ENCODE measurements at regions not wholly inside any gene's neighbourhood (a gene's known extent, or its start where the extent isn't known, plus 50 kb on each side); places are given as distances from the start of the nearest gene placed in this dataset.

DNA sequence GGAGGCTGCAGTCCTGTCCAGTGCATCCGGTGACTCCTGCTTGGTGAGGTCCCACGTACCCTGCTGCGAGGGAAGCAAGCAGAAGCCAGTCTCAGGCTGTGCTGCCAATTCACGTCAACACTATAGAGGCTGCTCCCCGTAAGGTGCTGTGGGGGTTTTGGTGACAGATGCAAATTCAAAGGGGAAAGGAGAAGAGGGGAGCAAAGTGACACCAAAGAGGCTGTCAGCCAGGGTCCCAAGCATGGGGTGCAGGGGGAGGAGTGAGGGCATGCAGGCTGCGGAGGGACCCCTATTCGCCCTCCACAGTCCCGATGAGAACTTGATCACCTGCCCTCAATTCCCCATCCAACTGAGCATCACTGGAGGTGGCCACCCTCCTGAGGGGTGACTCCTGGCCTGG, 179.4 kb upstream of the HS6ST1 start:
- no peak for DNase-seq

DNA sequence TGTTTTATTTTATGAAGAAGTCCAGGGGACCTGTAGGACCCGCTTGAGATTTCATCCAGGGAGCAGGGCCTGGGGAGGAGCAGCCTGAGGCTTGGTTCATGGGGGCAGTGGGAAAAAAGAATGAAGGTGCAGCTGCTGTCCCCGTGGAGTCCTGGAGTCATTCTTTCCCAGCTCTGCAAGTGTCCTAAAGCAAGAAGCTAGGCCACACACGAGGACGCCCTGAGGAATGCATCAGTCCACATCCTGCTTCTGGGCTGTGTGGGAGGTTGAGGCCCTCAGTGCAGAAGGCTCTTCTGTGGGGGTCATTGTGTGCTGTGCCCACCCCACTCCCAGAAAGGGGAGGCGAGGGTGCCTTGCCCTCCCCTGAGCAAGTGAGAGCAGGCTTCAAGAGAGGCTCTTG, 179.9 kb upstream of the HS6ST1 start:
- DNase-seq = no peak

DNA sequence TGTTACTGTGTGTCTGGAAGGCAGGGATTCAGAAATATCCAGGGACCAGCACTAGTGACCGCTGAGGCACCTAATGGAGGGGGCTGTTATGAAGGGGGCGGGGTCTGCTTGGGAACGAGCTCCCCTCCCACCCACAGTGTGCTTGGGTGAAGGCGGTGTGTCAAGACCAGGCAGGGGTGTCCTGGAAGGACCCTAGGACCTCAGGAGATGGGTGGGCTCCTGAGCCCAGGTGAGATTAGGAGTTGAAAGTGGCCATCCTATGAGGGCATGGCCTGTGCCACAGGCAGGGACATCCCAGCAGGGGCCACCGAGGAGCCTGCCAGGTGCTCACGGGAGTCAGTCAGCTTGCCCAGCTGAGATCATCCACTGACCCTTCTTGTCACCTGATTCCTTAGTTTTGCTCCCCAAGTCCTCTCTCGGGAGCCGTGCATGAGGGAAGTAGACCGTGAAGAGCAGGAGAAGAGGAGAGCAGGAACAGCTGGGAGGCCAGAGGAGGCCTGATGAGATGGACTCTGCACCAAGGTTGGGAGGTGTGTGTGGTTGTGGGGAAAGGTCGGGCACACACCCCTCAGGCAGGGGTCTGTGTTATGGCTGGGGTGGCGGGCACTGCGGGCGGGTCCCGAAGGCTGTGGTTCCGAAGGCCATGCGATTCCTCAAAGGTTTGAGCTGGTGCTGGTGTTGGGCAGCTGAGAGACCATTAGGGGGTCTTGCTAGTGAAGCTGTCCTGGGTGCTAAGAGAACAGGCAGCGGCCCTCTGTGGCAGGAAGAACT, 180.9 kb upstream of the HS6ST1 start:
- DNase-seq = no peak

DNA sequence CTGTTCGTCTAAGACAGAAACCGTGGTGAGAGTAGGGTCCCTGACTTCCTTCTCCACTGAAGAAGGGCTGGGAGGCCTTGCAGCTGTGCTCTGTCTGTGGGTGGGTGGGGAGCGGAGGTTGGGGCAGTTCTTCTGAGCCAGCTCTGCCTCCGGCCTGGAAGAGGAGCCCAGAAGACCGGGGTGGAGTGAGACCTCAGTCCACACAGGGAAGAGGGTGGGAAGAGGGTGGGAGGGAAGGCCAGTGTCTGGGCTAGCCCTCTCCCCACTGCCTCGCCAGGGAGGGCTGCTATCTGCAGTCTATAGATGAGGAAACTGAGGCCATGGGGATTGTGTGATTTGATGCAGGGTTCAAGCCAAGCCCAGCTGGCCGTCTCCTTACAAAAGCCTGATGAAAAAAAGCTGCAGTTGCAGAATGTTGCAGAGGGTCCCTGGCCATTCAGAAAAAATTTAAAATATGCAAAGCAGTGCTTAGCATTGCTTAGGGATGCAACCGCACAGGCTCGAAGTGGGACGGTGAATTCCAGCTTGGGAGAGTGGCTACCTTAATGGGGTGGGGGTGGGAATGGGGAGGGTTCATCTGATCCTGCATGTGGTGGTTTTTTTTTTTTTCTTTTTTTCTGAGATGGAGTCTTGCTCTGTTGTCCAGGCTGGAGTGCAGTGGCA, 181.6 kb upstream of the HS6ST1 start:
- no peak for DNase-seq

DNA sequence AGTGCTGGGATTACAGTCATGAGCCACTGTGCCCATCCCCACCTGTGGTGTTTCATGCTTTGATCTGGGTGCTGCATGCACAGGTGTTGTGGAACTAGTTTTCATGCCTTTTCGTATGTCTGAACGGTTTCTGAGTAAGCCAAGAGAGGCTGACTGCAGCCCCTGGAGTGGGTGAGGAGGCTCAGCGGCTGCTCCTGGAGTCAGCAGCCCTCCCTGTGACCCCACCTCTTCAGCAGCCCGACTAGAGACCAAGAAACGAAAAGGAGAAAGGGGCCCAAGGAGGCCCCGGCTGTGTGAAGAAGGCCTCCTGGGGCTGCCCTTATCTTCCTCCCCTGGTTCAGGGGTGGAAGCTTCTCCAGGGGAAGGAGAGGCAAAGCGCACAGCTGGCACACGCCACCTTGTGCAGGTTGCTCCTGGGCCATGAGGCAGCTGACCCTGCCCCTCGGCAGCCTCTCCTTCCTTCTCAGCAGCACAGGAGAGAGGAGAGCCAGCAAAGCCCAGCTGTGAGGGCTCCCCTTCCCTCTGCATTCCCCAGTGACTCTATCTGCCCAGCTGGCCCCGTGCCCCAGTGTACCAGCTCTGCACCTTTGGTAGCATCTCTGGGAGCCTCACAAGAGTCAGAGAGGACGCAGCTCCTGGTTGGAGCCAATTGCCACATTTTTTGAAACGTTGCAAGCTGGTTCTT, 182.5 kb upstream of the HS6ST1 start:
- no peak for DNase-seq

DNA sequence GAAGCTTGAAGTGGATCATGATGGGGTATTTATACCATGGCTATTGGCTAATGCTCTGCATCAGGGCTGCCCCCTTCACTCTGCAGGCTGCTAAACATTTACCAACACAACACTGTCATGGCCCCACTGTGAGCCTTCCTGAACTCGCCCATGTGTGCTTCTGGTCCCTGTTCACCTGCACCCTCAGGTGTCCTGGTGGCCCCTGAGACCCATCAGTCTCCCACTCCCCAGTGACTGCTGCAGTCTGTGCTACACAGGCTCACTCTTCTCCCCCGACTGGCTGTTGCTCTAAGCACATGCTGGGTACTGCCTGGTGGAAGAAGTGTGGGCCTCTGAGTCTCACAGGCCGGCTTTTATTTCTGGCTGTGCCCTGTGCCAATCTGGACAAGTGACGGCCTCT, 183.0 kb upstream of the HS6ST1 start:
- DNase-seq = no peak

DNA sequence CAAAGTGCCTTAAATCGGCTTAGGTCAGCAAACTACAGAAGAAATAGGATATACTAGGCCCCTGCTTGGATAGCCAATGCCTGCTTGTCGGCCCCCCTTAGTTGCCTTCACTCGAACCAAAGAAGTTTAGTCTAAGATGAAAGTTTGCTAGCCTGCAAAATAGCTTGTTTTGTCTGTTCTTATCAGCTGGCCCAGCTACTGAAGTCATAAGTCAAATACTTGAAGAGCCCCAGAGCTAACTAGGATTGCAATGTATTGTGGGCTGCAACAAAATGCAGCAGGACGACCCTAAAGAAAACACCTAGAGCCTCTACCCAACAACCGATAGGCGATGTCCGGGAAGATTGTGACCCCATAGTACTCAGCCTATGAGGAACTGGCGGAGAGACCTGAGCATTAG, 183.5 kb upstream of the HS6ST1 start:
- no peak for DNase-seq

DNA sequence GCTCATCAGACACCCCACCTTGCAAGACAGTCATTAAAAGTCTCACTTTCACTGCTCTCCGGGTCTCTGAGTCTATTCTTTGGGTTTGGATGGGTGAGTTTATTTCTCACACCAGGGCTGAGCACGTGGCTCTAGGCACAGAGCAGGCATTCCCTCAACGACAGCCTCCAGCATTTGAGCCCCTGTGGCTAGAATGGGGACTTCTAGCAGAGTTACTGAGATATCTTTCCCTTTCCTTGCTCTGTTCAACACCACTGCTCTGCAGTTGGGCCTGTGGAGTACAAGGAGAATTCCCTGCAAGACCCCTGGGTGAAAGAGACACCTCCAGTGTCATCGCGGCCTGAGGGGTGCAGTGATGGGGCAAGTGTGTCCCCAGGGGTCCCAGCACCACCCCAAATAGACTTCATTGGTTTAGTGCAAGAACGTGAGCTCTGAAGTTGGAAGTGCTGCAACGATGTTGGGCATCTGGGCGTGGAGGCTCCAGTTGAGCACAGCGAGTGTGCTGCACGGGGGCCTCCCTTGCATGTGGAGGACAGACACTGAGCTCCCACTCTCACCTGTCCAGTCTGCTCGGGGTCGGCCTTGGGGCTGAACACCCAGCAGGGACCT, 184.1 kb upstream of the HS6ST1 start:
- DNase-seq = no peak

DNA sequence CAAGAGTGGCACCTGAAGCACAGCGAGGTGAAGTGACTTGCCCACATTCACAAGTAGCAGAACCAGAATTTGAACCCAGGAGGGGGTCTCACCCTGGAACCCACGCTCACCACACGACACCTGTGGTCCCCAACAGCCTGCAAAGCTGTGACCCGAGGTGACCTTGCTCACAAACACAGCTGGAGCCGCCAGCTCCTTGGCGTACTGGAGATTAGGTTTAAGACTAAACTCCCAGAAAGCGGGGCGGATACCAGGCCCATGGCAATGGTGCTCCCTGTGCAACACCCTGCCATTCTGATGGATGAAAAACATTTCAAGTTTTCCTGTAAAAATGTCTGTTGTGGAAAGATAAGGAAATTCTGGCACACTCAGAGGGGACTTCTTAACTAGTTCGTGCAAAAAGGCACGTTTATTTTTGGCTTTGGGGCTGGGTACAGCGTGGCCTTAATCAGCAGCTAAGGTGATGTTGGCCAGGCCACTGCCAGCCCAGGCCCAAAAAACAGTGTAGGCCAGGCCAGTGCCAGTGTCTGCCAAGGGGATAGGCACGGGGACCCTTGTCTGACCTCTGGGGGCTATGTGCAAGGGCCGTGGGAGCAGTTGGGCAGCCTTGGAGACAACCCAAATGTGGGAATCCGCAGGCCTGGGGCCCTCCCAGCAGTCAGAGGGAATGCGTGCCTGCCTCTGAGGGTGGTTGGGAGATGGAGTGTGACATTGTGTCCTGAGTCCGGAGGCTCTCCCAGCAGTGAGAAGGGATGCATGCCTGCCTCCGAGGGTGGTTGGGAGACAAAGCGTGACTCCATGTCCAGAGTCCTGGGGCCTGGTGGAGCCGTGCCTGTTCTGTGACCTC, 185.0 kb upstream of the HS6ST1 start:
- DNase-seq = no peak

DNA sequence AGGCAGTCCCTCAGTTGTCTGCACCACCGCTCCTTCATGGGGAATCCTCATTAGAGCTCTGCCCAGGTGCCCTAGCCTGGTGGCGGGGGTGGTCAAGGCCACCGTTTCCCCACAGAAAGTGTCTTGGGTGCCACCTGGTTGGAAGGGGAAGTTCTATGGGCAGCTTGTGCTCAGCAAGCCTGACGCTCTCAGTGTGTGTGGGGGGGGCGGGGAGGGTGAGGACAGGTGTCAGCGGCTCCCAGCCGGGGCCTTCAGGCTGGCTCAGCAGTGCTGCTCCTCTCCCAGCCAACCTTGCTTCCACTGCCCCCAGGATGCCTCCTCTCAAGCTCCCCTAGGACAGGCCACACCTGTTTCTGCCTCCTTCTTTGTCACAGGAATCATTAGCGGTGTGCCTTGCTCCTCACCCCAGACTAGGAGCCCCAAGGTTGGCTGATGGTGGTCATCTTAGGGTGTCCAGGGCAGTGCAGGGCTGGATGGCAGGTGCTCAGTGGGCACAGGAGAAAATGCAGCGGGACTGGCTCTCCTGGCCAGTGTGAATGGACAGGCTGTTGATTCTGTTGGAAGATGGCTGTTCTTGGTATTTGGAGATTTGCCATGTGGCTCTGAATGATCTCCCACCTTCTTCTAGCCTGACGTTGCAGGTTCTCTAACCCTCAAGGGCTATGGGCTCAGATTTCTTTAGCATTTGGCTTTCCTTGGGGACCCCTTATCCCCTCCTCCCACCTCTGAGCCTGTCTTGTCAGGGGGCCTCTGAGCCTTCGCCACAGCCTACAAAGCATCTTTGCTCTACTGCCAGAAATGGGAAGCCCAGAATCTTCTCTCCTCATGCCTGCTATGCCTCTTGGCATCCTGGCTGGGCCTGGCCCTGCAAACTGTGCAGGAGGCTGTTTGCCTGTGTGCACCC, 185.8 kb upstream of the HS6ST1 start:
- no peak for DNase-seq

DNA sequence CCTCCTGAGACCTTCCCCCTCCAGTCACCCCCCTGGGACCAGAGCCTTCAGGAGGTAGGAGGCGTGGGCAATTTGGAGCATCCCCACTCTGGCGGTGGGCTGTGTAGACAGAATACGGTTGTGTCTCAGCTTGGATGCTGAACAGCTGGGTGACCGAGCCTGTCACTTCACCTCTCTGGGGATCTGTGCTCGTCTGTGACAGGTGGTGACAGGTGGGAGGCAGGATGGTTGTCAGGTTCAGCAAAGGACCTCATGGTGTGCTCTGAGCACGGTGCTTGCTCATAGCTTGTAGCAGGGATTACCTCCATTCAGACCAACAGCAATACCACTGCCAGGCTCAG, 186.5 kb upstream of the HS6ST1 start:
- DNase-seq = no peak

DNA sequence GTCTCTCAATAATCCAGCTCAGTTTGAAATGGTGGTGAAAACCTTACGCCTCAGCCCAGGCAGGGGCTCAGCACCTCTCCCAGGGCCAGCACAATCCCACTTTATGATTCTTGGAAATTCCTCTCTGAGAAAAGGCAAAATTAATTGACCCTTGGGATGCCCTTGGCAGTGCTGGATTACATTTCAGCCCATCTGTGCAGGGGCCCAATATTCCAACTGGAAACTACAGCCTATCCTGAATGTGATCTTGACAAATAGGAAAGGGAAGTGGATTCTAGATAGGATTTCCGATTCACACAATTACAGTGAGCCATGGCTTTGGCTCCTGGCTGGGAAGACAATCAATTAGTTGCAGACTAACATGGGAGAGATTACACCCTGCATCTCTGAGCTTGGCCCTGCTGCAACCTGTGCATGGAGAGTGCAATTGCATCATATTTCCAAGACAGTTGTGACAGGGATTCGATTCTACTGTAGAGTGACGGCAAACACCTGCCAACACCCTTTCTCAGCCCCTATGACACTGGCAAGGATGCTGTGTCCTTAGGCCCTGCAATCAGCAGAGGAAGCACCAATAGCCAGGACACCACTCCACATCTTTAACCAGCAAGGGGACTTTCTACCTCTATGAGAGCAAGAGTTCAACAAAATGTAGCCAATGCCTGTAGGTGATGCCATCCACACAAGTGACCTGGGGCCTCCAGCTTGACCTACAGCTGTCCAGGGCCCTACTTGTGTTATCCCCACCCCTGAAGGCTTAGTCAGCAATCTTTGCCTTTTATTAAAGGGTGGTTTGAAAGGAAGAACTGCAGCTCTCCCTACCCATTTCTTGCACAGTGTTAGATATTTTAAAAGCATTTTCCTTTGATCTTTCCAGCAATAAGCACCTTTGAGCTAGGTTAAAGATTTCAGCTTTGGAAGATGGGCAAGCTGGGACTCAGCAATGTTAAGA, 187.2 kb upstream of the HS6ST1 start:
- DNase-seq = no peak

DNA sequence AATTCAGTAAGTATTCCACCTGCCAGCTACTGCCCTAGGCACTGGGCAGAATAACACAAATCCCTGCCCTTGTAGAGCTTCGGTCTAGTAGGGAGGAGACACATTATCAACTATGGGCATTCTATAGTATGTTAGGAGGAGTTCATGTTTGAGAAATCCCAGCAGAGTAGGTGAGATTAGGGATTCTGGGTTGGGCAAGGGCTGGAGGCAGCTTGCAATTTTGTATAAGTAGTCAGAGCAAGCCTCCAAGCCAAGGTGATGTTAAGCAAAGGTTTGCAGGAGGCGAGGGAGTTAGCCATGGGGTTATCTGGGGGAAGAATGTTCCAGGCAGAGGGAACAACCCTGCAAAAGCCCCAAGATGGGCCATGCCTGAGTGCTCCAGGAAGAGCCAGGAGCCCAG, 187.9 kb upstream of the HS6ST1 start:
- no peak for DNase-seq

DNA sequence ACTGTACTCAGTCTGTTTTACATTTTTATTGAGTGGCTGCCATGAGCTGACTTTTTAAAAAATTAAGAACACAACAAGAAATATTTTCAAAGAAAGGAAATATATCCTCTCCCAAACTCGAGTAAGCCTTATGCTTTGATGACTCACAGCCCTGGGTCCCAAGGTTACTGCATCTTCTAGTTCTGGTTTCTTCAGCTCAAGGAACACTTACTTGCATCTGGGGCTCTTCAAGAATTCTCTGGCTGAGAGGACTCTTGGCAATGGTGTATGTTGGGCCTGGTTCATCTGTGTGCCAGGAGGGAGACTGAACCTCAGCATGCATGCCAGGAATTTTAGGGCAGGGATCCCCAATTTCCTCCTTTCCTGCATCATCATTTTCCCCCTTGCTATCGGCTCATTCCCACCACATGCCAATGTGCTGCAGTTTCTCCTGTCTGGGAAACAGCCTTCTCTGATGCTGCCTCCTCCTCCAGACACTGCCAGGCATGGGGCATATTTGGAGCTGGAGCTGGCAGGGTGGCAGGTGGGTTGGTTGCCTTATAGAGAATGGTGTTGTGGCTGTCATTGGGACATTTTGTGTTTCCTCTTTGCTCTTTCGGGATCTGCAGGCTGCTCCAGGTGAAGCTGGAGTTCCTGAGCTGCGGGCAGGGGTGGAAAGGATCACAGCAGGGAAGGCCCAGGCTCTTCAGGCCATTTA, 192.2 kb upstream of the HS6ST1 start:
- no peak for DNase-seq

DNA sequence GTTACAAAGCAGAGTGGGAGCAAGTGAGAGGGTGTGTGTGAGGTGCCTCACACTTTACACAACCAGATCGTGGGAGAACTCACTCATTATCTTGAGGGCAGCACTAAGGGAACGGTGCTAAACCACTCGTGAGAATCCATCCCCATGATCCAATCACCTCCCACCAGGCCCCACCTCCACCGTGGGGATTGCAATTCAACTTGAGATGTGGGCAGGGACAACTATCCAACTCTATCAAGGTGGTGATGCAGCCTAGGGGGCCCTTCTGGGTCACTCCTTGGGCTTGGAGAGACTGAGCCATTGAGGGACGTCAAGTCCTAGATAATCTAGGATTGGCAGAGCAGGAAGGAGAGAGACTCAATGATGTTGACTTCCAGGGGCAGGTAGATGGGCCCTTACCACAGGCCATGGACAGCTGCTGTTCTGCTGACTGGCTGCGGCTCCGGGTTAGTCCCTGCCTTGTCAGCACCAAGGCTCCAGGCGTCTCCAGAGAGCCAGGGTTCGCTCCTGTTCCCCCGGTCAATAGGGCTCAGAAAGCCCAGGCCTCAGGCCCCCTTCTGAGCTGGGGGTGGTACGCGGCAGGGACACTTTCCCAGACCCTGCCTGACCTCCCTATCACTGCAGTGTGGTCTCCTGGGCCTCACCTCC, 193.2 kb upstream of the HS6ST1 start:
- DNase-seq = no peak

DNA sequence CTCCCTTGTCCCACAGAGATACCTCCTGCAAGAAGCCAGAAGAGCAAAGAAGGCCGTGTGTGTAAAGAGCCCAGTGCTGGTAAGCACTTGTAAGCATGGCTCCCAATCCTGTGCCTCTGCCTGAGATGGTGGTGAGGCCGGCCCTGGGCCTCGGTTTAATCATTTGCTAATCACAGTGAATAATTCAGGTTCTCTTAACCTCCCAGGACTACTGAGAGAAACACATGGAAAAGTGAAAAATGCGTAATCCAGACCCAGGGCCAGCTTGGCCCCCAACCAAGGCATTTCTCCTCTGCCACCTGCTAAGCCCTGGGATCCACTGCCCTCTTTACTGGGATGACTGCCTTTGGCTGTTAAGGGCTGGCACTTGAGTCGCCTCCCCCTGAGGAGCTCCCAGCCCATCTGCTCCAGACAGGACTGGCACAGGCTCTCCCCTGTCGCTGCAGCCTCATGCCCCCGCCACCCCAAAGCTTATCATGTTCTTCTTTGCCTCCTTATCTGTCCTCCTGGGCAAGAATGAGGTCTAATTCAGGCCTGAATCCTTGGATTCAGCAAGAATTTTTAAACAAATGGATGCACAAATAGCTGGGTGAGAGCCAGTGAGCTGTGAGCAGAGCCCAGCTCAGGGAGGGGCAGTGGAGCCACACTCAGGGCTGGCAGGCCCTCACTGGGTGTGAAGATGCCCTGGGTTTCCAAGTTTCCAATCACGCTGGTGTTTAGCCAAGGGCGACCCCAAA, 193.9 kb upstream of the HS6ST1 start:
- DNase-seq = no peak

DNA sequence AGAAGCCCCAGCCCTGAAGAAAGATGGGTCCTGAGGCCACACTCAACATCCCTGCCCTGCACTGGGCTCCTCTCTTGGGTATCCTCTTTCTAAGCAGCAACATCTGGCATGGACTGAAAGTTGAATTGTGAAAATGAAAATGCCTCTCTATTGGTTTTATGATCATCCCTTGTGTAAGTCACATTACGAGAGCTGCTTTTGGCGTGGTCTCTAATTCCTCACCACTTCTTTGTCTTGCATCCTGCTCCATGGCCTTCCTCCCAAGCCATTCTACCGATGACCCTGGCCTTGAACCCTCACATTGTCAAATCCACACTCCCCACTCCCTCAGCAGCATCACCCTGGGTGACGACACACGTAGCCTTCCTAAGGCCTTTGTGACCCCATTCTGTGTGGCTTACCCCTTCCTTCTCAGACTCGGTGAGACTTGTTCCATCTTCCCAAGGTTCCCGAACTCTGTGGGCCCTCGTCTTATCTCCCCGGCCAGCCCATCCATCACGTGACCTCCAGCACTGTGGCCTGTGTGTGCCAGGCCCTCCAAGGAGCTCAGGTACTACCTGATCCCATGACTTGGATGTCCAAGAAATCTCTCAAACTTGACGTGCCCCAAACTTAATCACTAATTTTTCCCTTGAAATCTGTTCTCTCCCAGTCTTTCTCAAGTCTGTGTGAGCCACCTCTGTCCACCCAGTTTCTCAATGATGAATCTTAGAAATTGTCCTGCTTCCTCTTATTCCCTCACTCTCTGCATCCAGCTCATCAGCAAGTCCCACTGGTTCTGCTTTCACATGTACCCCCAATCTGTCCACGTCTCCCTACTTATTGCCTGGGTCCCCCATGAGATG, 194.7 kb upstream of the HS6ST1 start:
- no peak for DNase-seq

DNA sequence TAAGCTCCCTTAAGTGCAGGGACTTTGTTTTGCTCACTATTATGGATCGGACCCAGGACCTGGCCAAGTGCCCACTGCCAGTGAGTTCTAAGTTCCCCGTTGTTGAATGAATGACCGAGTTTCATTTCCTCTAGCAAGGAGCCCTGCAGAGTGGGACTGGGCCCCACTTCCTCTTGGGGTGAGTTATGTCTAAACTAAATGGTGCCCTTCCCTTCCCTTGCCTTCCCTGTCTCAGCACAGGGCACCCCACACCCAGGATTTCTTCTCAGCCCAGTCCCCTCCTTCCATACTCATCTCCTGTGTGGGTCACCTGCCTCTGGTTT, 195.3 kb upstream of the HS6ST1 start:
- DNase-seq = no peak
